ENCODE measurements at regions not wholly inside any gene's neighbourhood (a gene's known extent, or its start where the extent isn't known, plus 50 kb on each side); places are given as distances from the start of the nearest gene placed in this dataset.

- Histone ChIP-seq H3K14ac (ENCODE audit: low read length in 2 of 2) (no peak overlapping the region), H3K79me1 (replicated peaks; ENCODE audit: low read length, poor library complexity, severe bottlenecking) (no peaks in the 10 kb centered on the region), H3K36me3 (ENCODE audit: control insufficient read depth in 1 of 2, insufficient read depth in 2 of 2, low read depth in 1 of 2, low read length in 2 of 2) (no peaks in the 10 kb centered on the region), H4K8ac (ENCODE audit: low read length) (no peak overlapping the region), H3K4me3 (ENCODE audit: insufficient read depth in 1 of 2, low read depth in 1 of 2, low read length in 2 of 2) (no peak overlapping the region), H2BK12ac (ENCODE audit: low read length in 2 of 2) (no peak overlapping the region), H3K27ac (ENCODE audit: low read length, poor library complexity, severe bottlenecking) (no peak overlapping the region), H4K91ac (ENCODE audit: low read length) (no peak overlapping the region), H3K27me3 (ENCODE audit: control insufficient read depth in 1 of 2, insufficient read depth in 1 of 2, low read length in 2 of 2) (no peaks in the 10 kb centered on the region), H2BK120ac (ENCODE audit: low read depth, low read length) (no peak overlapping the region), H3K4me1 (ENCODE audit: control insufficient read depth, insufficient read depth, low read depth, low read length) (no peaks in the 10 kb centered on the region), H2AFZ (ENCODE audit: low read depth, low read length) (no peak overlapping the region), H3K4me2 (ENCODE audit: low read length, poor library complexity, severe bottlenecking) (no peak overlapping the region), H3K9ac (ENCODE audit: low read length) (no peak overlapping the region), H2BK15ac (ENCODE audit: low read depth, poor library complexity, severe bottlenecking) (no peak overlapping the region), H3K9me3 (ENCODE audit: control insufficient read depth, low read length) (no peaks in the 10 kb centered on the region), H2BK5ac (ENCODE audit: low read depth, low read length, poor library complexity, severe bottlenecking) (no peak overlapping the region), H3K23ac (ENCODE audit: low read length in 2 of 2) (no peak overlapping the region), H3K18ac (ENCODE audit: low read depth in 1 of 2, low read length in 2 of 2) (no peak overlapping the region), H3K4ac (ENCODE audit: low read depth in 1 of 2, low read length in 2 of 2) (no peak overlapping the region), H2AK5ac (ENCODE audit: low read length, severe bottlenecking) (no peak overlapping the region)
- 39% methylated on average over 2 of the region's 2 CpGs for WGBS
- DNase-seq: no peak
Measured at GRCh38 chr10:64089648-64090047, 568.4 kb downstream of the REEP3 start.

DNA sequence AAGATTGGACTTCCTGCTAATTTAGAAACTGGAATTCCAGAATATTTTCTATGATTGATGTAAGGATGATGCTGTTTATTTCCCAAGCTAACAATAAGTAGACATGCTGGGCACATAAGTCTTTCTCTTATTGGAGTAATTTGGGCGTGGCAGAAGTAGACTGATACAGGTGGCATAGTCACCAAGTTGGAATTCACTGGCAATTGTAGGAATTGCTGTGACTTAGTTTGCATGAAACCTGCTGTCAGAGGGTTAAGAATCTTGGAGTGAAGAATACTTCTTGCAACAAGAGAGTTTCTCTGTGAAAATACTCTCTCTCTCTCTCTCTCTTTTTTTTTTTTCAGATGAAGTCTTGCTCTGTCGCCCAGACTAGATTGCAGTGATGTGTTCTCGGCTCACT is 569.7 kb downstream of the REEP3 start:
- no peaks in the 10 kb centered on the region for H3K9me3 ChIP-seq (ENCODE audit: control insufficient read depth, low read length)
- no peaks in the 10 kb centered on the region for H3K27me3 ChIP-seq (ENCODE audit: control insufficient read depth in 1 of 2, insufficient read depth in 1 of 2, low read length in 2 of 2)
- H3K23ac ChIP-seq (ENCODE audit: low read length in 2 of 2): no peak overlapping the region
- WGBS: 43% methylated on average over 1 of the region's 3 CpGs
- no peak overlapping the region for H2BK12ac ChIP-seq (ENCODE audit: low read length in 2 of 2)
- no peak overlapping the region for H3K4me3 ChIP-seq (ENCODE audit: insufficient read depth in 1 of 2, low read depth in 1 of 2, low read length in 2 of 2)
- H2AFZ ChIP-seq (ENCODE audit: low read depth, low read length): no peak overlapping the region
- H3K9ac ChIP-seq (ENCODE audit: low read length): no peak overlapping the region
- H3K18ac ChIP-seq (ENCODE audit: low read depth in 1 of 2, low read length in 2 of 2): no peak overlapping the region
- no peak overlapping the region for H3K4me2 ChIP-seq (ENCODE audit: low read length, poor library complexity, severe bottlenecking)
- no peaks in the 10 kb centered on the region for H3K79me1 ChIP-seq (replicated peaks; ENCODE audit: low read length, poor library complexity, severe bottlenecking)
- no peak for DNase-seq
- no peak overlapping the region for H2BK120ac ChIP-seq (ENCODE audit: low read depth, low read length)
- no peak overlapping the region for H4K8ac ChIP-seq (ENCODE audit: low read length)
- no peak overlapping the region for H3K14ac ChIP-seq (ENCODE audit: low read length in 2 of 2)
- no peaks in the 10 kb centered on the region for H3K36me3 ChIP-seq (ENCODE audit: control insufficient read depth in 1 of 2, insufficient read depth in 2 of 2, low read depth in 1 of 2, low read length in 2 of 2)
- H2BK15ac ChIP-seq (ENCODE audit: low read depth, poor library complexity, severe bottlenecking): no peak overlapping the region
- no peak overlapping the region for H3K4ac ChIP-seq (ENCODE audit: low read depth in 1 of 2, low read length in 2 of 2)
- no peak overlapping the region for H4K91ac ChIP-seq (ENCODE audit: low read length)
- no peak overlapping the region for H3K27ac ChIP-seq (ENCODE audit: low read length, poor library complexity, severe bottlenecking)
- no peak overlapping the region for H2BK5ac ChIP-seq (ENCODE audit: low read depth, low read length, poor library complexity, severe bottlenecking)
- H2AK5ac ChIP-seq (ENCODE audit: low read length, severe bottlenecking): no peak overlapping the region
- H3K4me1 ChIP-seq (ENCODE audit: control insufficient read depth, insufficient read depth, low read depth, low read length): no peaks in the 10 kb centered on the region

- H3K79me1 ChIP-seq (replicated peaks; ENCODE audit: low read length, poor library complexity, severe bottlenecking): no peaks in the 10 kb centered on the region
- no peak overlapping the region for H2BK120ac ChIP-seq (ENCODE audit: low read depth, low read length)
- no peaks in the 10 kb centered on the region for H3K4me1 ChIP-seq (ENCODE audit: control insufficient read depth, insufficient read depth, low read depth, low read length)
- no peak overlapping the region for H2AK5ac ChIP-seq (ENCODE audit: low read length, severe bottlenecking)
- H3K4me3 ChIP-seq (ENCODE audit: insufficient read depth in 1 of 2, low read depth in 1 of 2, low read length in 2 of 2): no peak overlapping the region
- WGBS: 58% methylated on average over 3 of the region's 4 CpGs
- no peak overlapping the region for H3K18ac ChIP-seq (ENCODE audit: low read depth in 1 of 2, low read length in 2 of 2)
- H2BK15ac ChIP-seq (ENCODE audit: low read depth, poor library complexity, severe bottlenecking): no peak overlapping the region
- no peak overlapping the region for H3K9ac ChIP-seq (ENCODE audit: low read length)
- H4K91ac ChIP-seq (ENCODE audit: low read length): no peak overlapping the region
- no peak overlapping the region for H4K8ac ChIP-seq (ENCODE audit: low read length)
- no peaks in the 10 kb centered on the region for H3K9me3 ChIP-seq (ENCODE audit: control insufficient read depth, low read length)
- no peak overlapping the region for H2AFZ ChIP-seq (ENCODE audit: low read depth, low read length)
- no peak overlapping the region for H2BK12ac ChIP-seq (ENCODE audit: low read length in 2 of 2)
- H3K4me2 ChIP-seq (ENCODE audit: low read length, poor library complexity, severe bottlenecking): no peak overlapping the region
- no peak overlapping the region for H2BK5ac ChIP-seq (ENCODE audit: low read depth, low read length, poor library complexity, severe bottlenecking)
- H3K14ac ChIP-seq (ENCODE audit: low read length in 2 of 2): no peak overlapping the region
- no peak overlapping the region for H3K4ac ChIP-seq (ENCODE audit: low read depth in 1 of 2, low read length in 2 of 2)
- peak; percentile 4 for DNase-seq
- no peaks in the 10 kb centered on the region for H3K36me3 ChIP-seq (ENCODE audit: control insufficient read depth in 1 of 2, insufficient read depth in 2 of 2, low read depth in 1 of 2, low read length in 2 of 2)
- no peak overlapping the region for H3K27ac ChIP-seq (ENCODE audit: low read length, poor library complexity, severe bottlenecking)
- H3K23ac ChIP-seq (ENCODE audit: low read length in 2 of 2): no peak overlapping the region
- H3K27me3 ChIP-seq (ENCODE audit: control insufficient read depth in 1 of 2, insufficient read depth in 1 of 2, low read length in 2 of 2): no peaks in the 10 kb centered on the region
Measured at GRCh38 chr10:64091897-64092296, 570.7 kb downstream of the REEP3 start.

- no peak overlapping the region for H4K8ac ChIP-seq (ENCODE audit: low read length)
- no peak overlapping the region for H3K18ac ChIP-seq (ENCODE audit: low read depth in 1 of 2, low read length in 2 of 2)
- H3K4ac ChIP-seq (ENCODE audit: low read depth in 1 of 2, low read length in 2 of 2): no peak overlapping the region
- no peak overlapping the region for H2BK120ac ChIP-seq (ENCODE audit: low read depth, low read length)
- no peak overlapping the region for H4K91ac ChIP-seq (ENCODE audit: low read length)
- no peak for DNase-seq
- no peak overlapping the region for H3K4me3 ChIP-seq (ENCODE audit: insufficient read depth in 1 of 2, low read depth in 1 of 2, low read length in 2 of 2)
- no peaks in the 10 kb centered on the region for H3K36me3 ChIP-seq (ENCODE audit: control insufficient read depth in 1 of 2, insufficient read depth in 2 of 2, low read depth in 1 of 2, low read length in 2 of 2)
- H3K27ac ChIP-seq (ENCODE audit: low read length, poor library complexity, severe bottlenecking): no peak overlapping the region
- H3K23ac ChIP-seq (ENCODE audit: low read length in 2 of 2): no peak overlapping the region
- H3K4me2 ChIP-seq (ENCODE audit: low read length, poor library complexity, severe bottlenecking): no peak overlapping the region
- no peaks in the 10 kb centered on the region for H3K9me3 ChIP-seq (ENCODE audit: control insufficient read depth, low read length)
- no peak overlapping the region for H2BK12ac ChIP-seq (ENCODE audit: low read length in 2 of 2)
- no peak overlapping the region for H2AK5ac ChIP-seq (ENCODE audit: low read length, severe bottlenecking)
- 76% methylated on average over 1 of the region's 3 CpGs for WGBS
- no peak overlapping the region for H2BK5ac ChIP-seq (ENCODE audit: low read depth, low read length, poor library complexity, severe bottlenecking)
- H3K9ac ChIP-seq (ENCODE audit: low read length): no peak overlapping the region
- no peak overlapping the region for H2BK15ac ChIP-seq (ENCODE audit: low read depth, poor library complexity, severe bottlenecking)
- no peaks in the 10 kb centered on the region for H3K79me1 ChIP-seq (replicated peaks; ENCODE audit: low read length, poor library complexity, severe bottlenecking)
- H3K4me1 ChIP-seq (ENCODE audit: control insufficient read depth, insufficient read depth, low read depth, low read length): no peaks in the 10 kb centered on the region
- H2AFZ ChIP-seq (ENCODE audit: low read depth, low read length): no peak overlapping the region
- no peak overlapping the region for H3K14ac ChIP-seq (ENCODE audit: low read length in 2 of 2)
- no peaks in the 10 kb centered on the region for H3K27me3 ChIP-seq (ENCODE audit: control insufficient read depth in 1 of 2, insufficient read depth in 1 of 2, low read length in 2 of 2)
Measured at GRCh38 chr10:64093304-64093703, 572.1 kb downstream of the REEP3 start.

Data from mesenchymal stem cell (in vitro differentiated cells and primary cell).